ENCODE measurements at regions not wholly inside any gene's neighbourhood (a gene's known extent, or its start where the extent isn't known, plus 50 kb on each side); places are given as distances from the start of the nearest gene placed in this dataset.
A peak's percentile ranks its signal among the peaks of the same experiment; 100 is the strongest.

DNA sequence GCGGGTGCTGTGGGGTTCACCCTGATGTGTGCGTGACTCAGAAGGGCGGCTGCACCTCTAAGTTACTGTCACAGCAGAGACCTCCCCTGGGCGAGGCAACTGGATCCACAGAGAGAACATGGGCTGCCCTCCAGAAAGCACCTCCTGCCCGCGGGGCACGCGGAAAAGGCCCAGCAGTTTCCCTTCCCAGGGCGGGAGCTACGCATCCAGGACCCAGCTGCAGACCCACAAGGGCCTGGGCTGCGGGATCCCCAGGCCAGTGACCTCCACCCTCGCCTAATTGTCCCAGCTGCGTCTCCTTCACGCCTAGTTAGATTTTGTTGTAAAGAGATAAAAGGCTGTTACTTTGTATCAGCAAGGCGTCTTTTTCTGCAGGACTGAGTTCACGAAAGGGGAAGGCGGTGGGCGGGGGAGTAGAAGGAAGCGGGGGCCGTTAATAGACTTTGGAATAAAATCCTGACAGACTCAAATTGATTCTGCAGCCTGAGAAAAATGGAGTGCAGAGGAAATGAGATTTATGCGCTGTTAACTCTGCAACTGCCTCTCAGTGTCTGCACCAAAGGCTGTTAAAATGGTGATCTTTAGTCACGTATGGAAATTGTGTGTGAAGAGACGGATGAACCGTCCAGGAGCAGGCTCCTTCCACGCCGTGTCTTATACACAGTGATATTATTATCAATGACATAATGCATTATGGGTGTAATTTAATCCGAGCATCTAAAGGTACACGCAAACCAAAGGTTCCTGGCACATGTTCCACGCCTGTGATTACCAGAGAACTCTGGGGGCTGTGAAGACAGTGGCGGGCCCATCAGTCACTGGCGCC lies 65.9 kb upstream of the FBRSL1 start:
- DNase-seq = no peak

DNA sequence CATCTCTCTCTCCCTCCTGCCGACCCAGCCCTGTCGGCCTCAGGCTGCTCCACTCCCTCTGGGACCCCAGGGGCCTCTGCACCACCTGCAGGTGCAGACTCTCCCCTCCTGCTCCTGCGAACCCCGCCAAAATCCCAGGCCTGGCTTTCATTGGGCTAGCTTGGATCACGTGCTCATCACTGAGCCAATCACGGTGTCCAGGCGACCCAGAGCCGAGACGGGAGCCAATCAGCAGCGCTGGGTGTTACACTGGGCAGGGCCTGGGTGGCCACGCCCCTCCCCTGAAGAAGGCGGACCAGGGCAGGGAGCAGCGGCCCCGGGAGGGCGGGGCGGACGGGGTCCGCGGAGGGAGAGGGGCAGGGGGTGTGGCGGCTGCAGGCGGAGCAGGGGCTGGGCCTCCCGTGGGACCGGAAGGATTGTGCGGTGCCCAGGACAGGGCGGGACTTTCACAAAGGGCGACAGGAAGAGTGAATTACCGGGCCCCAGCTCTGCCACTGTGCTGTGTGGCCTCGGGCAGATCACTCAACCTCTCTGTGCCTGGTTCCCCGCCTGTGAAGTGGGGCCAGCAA lies 66.6 kb upstream of the FBRSL1 start:
- no peak for DNase-seq

DNA sequence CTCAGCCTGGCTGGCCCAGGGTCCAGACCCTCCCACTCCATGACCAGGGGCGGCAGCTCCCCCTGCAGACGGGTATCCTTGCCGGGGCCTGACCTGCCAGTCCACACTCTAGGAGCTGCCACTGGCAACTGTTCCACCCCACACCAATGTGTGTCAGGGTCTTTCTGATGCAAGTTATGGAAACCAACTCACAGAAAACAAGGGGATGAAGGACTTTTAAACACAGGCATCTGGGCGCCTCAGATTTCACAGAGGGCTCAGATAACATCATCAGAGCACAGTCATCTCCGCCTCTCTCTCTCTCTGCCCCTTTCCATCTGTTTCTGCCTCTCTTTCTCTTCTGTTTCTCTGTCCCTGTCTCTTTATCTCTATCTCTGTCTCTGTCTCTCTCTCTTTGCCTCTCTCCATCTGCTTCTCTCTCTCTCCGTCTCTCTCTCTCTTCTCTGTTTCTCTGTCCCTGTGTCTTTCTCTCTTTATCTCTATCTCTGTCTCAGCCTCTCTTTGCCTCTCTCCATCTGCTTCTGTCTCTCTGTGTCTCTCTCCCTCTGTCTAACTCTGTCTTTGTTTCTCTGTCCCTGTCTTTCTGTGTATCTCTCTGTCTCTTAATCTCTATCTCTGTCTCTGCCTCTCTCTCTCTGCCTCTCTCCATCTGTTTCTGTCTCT lies 67.4 kb upstream of the FBRSL1 start:
- no peak for DNase-seq

DNA sequence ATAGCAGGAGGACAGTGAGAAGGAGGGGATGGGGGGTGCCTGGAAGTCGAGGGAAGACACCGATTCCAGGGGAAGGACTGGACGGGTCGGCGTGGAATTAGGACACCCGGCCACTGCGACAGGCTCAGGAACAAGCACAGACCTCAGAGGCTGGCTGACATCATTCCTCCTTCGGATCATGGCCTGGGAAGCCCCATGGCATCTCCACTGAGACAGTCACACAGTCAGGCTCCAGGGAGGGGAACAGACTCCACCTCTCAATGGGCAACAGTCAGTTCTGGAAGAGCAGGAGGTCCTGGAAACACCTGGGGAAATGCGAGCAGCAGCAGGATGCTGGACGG lies 67.9 kb upstream of the FBRSL1 start:
- no peak for DNase-seq

DNA sequence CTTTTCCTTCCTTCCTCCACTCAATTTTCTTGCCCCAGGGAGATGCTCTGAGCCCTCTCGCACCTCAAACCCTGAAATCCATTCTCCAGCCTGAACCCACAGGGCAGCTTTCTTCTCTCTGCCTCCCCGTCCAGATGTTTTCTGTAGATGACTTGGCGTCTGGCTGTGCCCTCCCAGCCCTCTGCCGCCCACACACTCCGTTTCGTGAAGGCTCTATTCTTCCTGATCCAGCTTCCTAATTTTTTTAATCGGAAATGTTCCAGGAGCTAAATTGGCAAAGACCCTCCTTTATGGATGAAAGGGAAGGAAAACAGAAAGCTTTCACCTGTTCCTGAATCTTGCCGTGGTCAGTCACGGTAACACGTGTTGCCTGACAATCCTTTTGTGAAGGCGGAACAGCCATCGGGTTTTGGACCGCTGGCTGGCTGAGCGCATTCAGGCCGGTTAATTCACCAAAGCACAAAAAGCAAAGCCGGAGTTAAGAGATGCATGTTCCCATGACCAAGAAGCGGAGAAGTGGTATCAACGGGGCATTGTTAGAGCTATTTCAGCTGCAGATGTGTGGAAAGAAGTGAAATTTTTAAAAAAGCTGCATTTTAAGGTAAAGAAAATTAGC lies 70.2 kb upstream of the FBRSL1 start:
- DNase-seq = no peak

DNA sequence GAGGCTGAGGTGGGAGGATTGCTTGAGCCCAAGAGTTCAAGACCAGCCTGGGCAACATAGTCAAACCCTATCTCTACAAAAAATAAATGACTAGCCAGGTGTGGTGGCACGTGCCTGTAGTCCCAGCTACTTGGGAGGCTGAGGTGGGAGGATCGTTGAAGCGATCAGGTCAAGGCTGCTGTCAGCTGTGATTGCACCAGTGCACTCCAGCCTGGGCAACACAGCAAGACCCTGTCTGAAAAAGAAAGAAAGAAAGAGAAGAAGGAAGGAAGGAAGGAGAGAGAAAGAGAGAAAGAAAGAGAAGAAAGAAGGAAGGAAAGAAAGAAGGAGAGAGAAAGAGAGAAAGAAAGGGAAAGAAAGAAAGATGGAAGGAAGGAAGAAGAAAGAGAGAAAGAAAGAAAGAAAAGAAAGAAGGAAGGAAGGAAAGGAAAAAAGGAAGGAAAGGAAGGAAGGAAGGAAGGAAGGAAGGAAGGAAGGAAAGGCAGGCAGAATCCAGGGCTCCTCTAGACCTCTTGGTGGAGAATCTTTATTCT lies 71.5 kb upstream of the FBRSL1 start:
- no peak for DNase-seq

DNA sequence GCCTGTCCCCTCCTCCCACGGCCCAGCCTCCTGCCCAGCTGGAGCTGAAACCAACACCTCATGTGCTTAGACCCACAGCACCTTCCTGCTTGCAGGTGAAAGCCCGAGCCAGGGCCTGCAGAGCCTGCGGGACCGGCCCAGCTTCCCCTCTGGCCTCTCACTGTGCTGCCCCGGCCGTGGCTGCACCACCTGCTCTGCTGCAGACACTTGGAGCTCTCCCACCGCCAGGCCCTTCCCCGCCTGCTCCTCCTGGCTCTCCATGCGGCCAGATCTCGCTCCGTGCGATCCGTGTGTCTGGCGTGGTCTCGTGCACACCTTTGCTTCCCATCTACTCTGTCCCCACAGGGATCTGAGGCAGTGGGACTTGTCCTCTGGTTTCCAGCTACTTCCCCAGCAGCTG lies 72.2 kb upstream of the FBRSL1 start:
- no peak for DNase-seq

DNA sequence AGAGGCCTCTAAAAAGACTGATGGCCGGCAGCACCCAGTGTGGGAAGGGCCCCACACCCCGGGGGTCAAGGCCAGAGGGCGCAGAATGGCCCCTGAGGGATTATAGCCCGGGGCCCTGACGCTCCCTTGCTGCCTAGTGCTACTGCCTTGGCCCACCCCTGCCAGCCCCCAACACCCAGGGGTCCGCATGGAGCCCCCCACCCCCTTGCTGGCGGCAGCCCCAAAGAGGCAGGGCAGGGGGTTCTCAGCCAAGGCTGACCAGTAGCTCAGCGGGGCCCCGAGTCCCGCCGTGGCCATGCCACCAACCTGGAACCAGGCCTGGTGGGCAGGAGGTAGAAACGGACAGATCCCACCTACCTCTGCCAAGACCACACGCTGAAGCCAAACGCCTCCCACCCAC lies 73.1 kb upstream of the FBRSL1 start:
- no peak for DNase-seq

DNA sequence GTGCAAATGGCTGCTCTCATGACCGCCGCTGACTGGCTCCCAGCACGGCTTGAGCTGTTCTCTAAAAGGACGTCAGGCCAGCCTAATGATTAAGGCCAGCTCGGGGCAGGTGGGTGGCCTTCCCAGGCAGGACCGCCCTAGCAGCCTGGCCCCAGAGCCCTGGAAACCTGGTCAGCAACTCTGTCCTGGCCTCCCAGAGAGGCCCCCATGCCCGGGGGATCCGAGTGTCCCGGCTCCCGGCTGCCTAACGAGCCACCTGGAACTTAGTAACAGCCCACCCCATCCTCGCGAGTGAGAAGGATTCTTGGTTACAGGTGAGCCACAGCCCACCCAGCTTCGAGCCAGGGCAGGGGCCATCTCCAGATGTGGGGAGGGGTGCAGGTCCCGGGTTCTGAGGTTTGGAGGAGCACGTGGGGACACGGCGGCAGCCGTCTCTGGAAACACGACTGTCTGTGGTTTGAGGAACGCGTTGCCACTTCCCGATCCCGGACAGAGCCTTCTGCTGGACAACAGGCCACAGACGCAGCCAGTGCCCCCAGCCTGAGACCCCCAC lies 73.8 kb upstream of the FBRSL1 start:
- DNase-seq = no peak

DNA sequence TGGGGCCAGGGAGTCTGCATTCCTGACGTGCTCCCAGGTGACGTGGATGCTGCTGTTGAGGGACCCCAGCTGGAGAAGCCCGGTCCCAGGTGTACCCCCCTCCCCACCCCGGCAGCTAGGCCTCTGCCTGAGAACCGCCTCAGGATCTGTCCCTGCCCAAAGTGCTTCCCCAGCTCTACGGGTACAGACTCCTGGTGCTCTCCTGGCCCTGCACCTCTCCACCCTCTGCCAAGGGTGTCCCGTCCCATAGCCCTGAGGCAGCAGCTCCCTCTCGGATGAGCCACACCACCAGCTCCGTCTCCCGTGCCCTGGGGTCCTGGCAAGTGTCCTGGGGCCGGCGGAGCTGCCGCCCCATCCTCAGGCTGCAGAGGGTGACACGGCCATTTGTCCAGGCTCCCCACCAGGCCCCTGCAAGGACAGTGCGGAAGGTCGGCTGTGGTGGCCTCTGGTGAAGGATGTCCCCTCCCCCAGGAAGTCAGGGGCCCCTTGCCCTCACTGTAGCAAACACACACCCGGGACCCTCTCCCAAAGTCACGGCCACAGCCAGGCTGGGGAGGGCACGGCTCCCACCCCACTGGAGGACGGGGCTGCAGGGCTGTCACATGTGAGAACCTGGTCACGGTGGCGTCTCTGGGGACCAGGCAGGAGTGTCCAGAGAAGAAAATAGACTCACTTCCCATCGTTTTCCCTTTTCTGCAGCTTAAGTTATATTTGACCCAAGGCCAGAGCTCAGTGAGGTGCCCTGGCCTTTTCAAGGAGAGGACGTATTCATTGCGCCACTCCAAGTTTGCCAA lies 74.4 kb upstream of the FBRSL1 start:
- no peak for DNase-seq

DNA sequence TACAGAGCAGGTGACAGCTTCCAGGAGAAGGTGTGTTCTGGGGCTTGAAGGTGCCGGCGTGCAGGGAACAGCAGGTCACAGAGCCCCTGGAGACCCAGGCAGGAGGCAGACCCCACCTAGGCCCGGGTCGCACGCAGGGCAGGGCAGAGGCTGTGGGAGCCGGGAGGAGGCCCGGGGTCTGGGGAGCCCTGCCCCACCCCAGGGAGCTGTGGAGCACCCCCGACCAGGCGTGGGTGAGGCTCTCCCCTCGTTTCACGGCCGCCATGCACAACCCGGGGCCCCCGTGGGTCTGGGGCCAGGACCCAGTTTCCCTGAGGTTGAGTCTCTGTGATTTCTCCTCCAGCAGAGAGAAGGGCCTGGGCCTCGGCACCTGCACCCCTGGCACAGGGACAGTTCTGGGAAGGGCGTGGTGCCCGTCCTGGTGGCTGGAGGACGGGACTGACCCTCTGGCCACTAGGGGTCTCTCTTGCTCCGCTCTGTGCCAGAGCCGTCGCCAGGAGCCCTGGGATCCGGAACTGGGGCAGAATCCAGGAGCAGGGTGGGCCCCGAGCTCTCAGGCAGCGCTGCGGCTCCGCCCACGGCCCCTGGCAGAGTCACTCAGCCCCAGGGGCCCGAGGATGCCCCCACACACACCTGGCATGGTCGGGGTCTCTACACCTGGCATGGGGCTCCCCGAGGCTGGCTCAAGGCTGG lies 75.2 kb upstream of the FBRSL1 start:
- DNase-seq = peak; percentile 11 to 57

DNA sequence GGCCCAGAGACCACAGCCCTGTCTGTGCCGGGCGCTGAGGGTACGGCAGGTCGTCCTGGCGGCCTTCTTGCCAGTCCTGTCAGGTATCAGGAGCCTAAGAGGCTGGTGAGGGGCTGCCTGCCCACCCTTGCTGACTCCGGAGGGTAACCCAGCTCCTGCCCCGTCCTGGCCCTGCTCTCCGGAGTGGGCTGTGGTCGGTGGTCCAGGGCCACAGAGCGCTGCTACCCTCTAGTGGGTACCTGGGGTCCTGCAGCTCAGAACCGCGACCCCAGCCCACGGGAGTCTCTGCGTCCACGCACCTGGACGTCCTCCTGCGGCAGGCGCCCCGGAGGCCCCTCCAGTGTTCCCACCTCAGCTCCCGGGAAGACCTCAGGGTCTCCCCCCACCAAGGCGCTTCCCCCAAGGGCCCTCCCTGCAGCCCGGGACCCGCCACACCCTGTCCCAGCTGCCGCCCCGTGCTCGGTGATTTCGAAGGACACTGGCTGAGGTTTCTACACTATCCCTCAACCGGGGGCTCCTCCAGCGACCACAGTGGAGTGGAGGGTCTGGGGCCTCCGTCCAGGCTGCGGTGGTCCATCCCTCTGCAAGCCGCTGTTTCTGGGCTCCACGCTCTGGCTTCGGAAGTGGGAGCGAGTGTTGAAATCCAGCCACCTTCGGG lies 75.9 kb upstream of the FBRSL1 start:
- DNase-seq = no peak

DNA sequence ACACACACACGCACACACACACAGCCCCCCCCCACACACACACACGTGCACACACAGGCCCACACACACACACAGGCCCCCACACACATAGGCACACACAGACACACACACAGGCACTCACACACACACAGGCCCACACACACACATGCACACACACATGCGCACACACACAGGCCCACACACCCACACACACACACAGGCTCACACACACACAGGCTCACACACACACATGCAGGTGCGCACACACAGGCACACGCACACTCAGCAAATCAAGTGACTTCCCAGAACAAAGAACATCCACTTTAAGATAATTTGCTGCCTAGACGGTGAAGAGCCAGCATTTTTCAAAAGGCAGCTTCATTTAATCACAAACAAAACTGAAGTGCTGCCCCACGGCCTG lies 78.5 kb upstream of the FBRSL1 start:
- no peak for DNase-seq

DNA sequence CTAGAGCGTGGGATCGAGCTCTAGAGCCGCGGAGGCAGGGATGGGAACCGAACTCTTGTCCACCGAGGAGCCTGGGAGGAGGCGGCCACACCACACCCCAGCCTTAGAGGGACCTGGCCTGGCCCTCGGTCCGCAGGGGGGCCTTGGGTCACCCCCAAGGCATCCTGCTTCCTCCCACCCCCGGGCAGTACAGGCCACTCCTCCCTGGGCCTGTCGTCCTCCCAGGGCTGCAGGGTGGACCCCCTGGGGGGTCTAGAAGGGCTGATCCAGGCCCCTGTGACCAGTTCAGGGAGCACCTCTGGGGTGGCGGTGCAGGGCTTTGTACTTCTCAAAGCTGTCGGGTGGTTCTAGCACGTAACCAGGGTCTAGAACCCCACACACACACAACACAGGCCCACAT lies 79.1 kb upstream of the FBRSL1 start:
- DNase-seq = no peak

DNA sequence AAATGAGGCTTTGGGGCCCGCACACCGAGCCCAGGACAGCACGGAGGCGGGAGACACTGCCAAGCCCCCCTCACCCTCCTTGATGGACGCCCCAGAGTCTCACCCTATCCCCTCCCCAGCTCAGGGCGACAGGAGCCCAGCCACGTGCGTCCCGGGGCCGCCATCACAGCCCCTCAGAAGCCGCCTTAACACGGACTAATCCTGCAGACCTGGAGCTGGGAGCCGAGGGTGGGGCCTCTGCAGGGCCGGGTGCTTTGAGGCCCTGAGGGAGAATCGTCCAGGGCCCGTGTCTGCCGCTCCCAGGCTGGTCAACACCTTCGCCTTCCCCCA lies 79.7 kb upstream of the FBRSL1 start:
- no peak for DNase-seq

DNA sequence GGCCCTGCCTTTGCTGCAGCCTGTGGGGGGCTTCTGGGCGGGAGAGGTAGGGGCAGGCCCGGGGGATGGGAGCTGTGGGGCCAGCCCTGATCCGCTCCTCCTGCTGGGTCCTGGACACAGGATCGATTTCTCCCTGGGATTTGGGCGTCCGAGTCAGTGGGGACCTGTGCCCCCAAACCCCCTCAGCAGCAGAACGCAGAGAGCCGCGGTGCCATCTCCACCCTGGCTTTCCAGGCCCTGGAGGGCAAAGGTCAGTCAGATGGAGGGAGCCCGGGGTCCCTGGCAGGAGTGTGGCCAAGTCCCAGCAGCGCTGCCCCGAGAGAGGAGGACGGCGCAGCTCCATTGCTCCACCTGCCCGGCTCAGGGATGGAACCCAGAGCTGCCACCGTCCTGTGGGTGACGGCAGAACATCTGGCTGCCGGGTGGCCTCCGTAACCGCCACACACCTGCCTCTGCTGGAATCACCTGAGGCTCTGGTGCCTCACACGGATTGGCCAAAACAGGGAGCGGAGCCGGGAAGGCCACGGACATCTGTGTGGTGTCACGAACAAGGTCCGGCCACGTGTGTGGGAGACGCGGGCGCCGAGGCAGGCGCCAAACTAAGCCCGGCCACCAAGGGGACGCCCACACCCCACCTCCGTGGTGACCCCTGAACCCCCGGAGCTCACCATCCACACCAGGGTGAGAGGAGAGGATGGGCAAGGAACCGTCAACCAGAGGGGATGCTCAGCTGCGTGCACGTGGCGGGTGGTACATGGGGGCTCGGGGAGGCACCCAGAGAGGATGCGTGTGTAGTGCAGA lies 80.3 kb upstream of the FBRSL1 start:
- DNase-seq = no peak

DNA sequence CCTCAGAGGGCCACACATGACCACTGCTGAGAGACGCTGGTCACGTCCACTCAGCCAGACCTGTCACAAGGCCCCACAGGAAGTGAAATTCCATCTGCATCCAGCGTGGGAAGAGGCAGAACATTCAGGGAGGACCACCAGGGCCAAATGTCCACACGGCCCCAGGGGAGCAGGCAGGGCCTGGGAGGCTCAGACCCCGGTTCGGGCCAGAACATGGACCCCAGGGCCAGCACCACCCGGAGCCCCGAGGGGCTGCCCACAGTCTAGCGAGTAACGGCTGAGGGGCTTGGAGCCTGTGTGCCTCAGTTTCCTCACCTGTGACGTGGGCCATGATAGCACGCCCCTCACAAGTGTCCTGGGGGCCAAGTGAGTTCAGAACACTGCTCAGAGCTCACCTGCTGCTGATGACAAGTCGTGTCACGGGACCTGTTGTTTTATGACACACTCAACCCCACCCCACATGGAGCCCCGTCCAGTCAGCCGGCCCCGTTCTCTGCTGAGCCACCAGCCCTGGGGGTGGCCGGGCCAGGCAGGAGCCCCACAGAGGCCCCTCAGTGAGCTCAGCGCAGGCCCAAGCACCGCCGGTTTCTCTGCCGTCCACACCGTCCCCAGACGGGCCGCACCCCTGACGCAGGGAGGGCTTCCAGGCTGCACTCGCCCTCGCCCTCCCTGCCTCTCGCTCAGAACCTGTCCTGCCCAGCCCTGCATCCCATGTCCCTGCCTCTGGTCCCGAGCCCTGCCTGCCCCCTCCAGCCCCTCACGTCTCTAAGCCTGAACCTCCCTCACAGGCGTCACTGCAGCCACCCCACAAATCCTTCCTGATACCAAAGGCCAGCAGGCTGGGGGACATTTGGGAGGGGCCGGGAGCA lies 79.5 kb upstream of the GALNT9 start:
- DNase-seq = no peak

DNA sequence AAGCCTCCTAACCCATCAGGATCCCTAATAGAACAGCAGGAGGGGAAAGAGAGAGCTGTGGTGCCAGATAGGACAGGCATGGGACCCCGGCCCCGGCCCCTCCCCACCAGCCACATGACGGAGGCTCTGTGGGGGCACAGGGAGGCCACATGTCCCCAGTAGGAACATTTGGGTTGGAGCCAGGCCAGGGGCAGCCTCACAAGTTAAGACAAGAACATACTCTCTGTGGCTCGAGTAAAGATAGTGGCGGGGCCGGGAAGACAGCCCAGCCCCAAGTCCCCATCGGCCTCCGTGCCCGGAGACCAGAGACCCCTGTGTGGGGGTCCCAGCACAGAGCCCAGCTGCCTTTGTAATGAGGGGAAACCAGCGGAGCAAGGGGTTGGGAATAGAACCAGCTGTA lies 78.6 kb upstream of the GALNT9 start:
- DNase-seq = no peak

DNA sequence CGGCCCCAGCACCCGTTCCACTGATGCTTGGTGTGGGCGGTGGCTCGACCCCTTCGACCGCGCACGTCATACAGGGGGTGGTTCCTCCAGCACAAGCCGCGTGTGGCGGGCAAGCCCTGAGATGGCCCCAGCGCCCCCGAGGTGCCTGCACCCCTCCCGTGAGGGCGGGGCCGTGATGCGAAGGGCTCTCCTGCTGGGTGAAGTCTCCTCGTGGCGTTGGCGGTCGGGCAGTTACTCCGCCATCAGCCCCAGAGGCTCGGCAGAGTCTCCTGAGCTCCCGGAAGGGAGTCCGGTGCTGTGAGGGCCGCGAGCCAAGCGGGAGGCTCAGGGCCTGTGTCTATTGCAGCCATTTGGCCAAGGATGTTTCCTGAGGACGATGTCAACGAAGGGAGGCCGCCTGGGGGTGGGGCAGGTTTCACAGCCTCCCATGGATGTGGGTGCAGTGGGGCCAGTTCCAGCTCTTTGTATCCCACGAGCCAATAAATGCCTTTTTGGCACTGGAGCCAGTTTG lies 78.1 kb upstream of the GALNT9 start:
- DNase-seq = no peak

Measured in cerebellar nuclear complex (tissue), 1 donor.